Stimulated activated CD8-positive, alpha-beta memory T cell treated with anti-CD3 and anti-CD28 coated beads, Interleukin-2, amount 100 ng/mL, for 1 hour (primary cell): ENCODE measurements at regions not wholly inside any gene's neighbourhood (a gene's known extent, or its start where the extent isn't known, plus 50 kb on each side); places are given as distances from the start of the nearest gene placed in this dataset.
"Not testable (repeated sequence)": the region's sequence is repeated elsewhere in the genome, so short reads cannot be mapped to it uniquely, and the experiment has no call there.

Experiments
- DNase-seq, 2 donors: peaks; one replicate each; pipeline ENCODE4 v3.0.0-alpha.2; 2020; ENCODE audit warnings: low read depth in 2 of 2

- no peak for DNase-seq
Observed at GRCh38 chr6:15926256-15926655, 202.6 kb upstream of the MYLIP start.

DNA sequence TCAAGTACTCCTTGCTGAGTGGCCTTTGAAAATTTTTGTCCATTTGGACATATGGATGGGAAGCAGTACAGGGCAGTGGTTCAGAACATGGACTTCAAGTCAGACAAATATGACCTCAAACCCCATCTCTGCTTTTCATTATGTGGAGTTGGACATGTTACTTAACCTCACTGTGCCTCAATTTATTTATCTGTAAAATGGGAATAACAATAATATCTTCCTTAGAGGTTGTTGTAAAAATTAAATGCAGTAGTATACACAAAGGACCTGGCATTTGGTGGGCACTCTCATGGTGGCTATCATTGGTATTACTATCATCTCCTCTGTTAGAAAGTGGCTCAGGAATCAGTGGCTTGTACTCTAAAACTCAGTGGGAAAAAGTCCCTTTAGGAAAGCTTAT, 204.0 kb upstream of the MYLIP start:
- no peak for DNase-seq

DNA sequence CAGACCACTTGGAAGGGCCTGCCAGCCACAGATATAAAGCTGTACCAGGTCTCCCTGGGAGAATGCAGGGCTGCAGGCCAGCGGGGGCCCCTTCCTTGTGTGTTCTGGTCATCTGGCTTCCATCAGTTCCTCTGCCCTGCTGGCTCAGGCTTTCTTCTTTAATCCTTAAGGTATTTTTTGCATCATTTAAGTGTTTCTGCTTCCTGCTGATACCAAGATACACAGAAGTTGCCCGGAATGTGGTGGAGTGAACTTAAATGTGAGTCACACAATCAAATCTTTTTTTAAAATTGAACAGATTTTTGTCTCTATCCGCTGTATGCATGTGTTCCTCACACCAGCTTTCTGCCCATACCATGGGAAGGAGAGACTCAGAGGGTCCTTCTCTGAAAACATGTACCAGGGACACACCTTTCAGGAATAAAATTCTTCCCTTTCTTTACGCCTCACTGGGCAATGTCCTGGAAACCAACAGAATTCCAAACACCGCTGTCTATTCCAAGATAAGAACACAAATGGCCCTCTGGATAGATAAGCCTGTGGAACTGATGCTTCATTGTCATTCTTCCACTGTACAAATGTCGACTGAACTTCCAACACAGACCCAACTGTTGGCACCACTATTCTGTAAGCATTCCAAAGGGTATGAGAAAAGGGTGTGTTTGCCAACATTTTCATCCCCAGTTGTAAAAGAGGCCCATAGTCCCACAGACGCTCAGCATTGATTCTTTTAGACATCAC, 206.2 kb upstream of the MYLIP start:
- DNase-seq: no peak

- DNase-seq: no peak
Observed at GRCh38 chr6:15921243-15921642, 207.6 kb upstream of the MYLIP start.

- DNase-seq: no peak
Observed at GRCh38 chr6:15916581-15916980, 212.3 kb upstream of the MYLIP start.

GRCh38 chr6:15915508-15916178, 213.2 kb upstream of the MYLIP start:
- no peak for DNase-seq

GRCh38 chr6:15914553-15914952, 214.3 kb upstream of the MYLIP start:
- DNase-seq: no peak

GRCh38 chr6:15913573-15913972, 215.3 kb upstream of the MYLIP start:
- no peak for DNase-seq

- no peak for DNase-seq
Observed at GRCh38 chr6:15912505-15913400, 216.1 kb upstream of the MYLIP start.

DNA sequence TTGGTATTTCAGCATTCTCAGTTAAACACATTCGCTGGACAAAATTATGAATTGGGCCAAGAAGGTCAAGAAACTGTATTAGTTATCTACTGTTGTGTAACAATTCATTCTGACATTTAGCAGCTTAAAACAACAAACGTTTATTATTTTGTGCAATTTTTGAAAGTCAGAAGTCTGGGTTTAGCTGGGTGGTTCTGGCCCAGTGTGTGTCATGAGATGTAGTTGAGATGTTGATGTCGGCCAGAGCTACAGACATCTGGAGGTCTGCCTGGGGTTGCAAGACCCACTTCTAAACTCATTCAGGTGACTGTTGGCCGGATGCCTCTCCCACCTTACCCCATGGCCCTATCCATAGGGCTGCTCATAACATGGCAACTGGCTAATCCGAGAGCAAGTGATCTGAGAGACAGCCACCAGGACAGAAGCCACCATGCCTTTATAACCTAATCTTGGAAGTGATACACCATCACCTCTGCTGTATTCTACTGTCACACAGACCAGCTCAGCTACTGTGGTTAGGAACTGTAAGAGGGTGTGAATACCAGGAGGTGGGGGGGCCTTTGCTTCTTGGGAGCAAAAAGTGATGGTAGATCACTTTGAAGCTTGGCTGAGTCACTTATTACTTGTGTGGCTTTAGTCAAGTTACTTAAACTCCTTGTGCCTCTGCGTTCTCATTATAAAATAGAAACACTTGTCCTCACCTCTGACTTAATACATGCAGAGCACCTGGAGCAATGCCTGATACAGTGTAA, 217.0 kb upstream of the MYLIP start:
- DNase-seq: no peak

DNA sequence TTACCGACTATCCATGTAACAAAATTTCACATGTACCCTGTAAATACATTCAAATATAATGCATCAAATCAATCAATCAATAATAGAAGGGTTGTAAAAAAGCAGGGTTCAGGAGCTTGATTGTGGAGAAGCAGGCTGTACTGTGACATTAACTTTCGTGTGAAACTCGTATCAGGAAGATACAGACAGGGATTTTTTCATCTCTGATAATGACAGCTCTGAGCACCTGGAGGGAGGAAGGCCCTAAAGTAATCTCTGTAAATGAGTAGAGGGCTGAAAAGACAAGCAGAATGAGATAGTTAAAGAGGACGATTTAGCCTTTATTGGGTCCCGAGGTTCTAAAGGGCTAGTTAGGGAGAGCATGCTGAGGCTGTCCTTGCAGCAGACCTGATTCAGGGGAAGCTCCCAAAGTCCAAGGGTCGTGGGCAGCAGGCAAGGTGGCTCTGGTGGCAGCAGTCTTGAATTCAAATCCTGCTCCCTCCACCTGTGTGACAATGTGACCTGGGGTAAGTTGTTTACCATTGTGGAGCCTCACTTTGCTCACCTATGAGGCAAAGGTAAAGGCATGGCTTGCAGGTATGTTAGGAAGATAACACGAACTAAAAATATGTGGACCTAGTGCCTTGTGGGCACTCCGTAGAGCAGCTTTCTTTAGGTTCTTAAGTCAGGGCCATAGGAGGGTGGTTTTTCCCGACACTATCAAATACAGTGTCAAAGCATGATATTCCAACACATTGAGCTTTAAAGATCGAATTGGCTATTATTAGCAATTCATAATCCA, 219.4 kb upstream of the MYLIP start:
- DNase-seq: no peak

DNA sequence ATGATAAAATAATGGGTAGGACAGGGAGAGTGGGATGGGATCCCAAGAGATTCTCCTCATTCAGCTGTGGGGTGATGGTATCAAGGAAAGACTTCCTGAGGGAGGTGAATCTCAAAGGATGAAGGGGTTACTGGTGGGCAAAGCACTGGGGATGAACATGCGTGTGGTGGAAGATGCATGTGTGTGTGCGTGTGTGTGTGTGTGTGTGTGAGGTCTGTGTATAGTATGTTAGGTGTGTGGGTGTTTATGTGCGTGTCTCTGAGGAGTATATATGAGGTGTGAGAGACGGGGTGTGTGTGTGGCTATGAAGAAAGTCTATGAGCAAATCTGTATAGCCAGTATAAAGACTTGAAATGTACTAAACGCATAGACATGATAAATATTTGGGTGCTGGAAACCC, 220.0 kb upstream of the MYLIP start:
- no peak for DNase-seq

GRCh38 chr6:15907914-15908518, 220.9 kb upstream of the MYLIP start:
- no peak for DNase-seq

GRCh38 chr6:15907220-15907913, 221.5 kb upstream of the MYLIP start:
- not testable (repeated sequence) for DNase-seq

- no peak for DNase-seq
Observed at GRCh38 chr6:15906420-15907016, 222.4 kb upstream of the MYLIP start.

DNA sequence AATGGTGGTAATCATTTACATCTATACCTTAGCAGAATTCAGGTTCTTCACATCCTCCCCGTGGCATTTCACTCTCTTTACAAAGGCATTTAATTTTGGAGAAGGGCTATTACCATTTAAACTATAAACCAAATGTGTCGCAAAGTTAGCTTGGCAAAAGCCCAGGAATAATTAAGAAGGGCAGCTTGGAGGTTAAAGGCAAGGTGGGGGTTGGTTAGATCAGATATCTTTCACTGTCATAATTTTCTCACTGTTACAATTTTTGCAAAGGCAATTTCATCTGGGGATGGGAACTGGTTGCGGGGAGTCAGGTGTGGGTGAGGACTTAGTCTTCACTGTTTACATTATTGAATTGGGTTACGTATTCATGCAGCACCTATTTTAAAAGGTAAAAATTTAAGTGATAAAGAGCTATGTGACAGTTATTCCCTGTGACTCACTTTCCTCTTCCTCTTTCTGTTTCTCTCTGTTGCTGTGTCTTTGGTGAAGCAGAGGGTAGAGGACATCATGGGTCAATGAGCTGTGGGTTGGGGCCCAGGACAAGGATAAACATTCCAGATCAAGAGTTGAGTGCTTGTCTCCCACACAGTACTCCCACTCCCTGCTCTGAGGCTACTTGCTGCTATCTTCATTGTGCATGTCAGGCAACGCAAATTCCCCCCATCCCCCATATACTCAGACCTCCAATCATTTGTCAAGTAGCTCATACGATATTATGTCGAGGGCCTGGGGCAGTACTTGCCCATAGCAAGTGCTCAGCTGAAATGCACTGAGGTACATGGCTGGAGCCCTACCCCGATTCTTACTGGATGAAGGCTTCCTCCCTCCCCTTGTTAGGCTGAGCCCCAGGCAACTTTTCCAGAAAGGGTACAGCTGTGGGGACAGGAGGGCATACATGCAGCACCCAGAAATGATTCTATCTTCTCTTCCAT, 223.1 kb upstream of the MYLIP start:
- DNase-seq: no peak

GRCh38 chr6:15904651-15905376, 224.1 kb upstream of the MYLIP start:
- no peak for DNase-seq
